Hepatocyte (in vitro differentiated cells): ENCODE measurements at regions not wholly inside any gene's neighbourhood (a gene's known extent, or its start where the extent isn't known, plus 50 kb on each side); places are given as distances from the start of the nearest gene placed in this dataset.

Experiments
- CTCF ChIP-seq: fragments of 200-600 bp; sonication (generic); IDR thresholded peaks from 2 replicates; pipeline ENCODE4 v1.5.1; 2016; ENCODE audit warnings: antibody characterized with exemption, mild to moderate bottlenecking; ENCODE audit not compliant: poor library complexity
- EZH2 ChIP-seq: fragments of 200-600 bp; sonication (generic); IDR thresholded peaks from 2 replicates; pipeline ENCODE4 v1.6.1; 2016; ENCODE audit warnings: antibody characterized with exemption, mild to moderate bottlenecking, borderline replicate concordance
- EZH2phosphoT487 ChIP-seq: fragments of 200-600 bp; sonication (generic); IDR thresholded peaks from one replicate; pipeline ENCODE4 v1.6.1; 2018; ENCODE audit warnings: antibody characterized with exemption, mild to moderate bottlenecking, low read depth, moderate library complexity; ENCODE audit not compliant: unreplicated experiment, severe bottlenecking

- TF ChIP-seq EZH2phosphoT487 (no peak), CTCF (no peak), EZH2 (no peak)
These were observed 226.0 kb downstream of the BMP2 start for GRCh38 chr20:6993511-6993910.
